Activated CD8-positive, alpha-beta memory T cell treated with anti-CD3 and anti-CD28 coated beads for 48 hours (primary cell): ENCODE measurements at regions not wholly inside any gene's neighbourhood (a gene's known extent, or its start where the extent isn't known, plus 50 kb on each side); places are given as distances from the start of the nearest gene placed in this dataset.

Experiments
- DNase-seq, 3 experiments: peaks; one replicate each; pipeline ENCODE4 v3.0.0-alpha.2; 2020; ENCODE audit warnings: low read depth in 2 of 3, low spot score in 2 of 3

DNA sequence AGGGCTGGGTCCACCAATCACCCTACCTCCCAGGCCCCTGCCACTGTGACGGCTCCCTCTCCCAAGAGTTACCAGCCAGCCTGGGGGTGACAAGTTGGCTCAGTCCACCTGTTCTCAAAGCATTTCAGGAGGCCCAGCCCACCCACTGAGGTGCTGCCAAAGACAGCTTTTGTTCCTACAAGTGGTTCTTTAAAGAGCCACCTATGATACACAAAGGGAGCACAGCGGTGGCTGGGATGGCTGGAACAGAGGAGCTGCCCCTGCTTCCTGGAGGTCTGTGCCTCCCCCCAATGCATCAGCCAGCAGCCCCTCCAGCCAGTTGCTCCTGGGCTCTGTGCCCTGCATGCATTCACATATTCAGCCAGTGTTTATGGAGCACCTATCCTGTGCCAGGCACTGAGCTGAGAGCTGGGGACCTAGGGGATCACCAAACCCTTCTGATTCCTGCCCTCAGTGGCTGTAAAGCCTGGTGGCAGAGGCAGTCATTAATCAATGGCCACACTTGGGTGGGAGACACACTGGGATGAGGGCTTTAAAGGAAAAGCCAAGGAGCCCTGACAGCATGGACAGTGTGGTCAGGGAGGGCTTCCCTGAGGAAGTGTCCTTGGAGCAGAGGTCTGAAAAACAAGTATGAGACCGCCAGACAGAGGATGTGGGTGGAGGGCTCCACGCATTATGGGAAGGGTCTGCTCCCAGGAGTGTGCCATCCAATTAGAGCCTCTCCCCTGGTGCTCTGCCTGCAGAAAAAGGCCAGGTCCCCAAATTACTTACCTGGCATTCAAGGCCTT, 107.1 kb upstream of the LINGO1 start:
- DNase-seq: no peak

DNA sequence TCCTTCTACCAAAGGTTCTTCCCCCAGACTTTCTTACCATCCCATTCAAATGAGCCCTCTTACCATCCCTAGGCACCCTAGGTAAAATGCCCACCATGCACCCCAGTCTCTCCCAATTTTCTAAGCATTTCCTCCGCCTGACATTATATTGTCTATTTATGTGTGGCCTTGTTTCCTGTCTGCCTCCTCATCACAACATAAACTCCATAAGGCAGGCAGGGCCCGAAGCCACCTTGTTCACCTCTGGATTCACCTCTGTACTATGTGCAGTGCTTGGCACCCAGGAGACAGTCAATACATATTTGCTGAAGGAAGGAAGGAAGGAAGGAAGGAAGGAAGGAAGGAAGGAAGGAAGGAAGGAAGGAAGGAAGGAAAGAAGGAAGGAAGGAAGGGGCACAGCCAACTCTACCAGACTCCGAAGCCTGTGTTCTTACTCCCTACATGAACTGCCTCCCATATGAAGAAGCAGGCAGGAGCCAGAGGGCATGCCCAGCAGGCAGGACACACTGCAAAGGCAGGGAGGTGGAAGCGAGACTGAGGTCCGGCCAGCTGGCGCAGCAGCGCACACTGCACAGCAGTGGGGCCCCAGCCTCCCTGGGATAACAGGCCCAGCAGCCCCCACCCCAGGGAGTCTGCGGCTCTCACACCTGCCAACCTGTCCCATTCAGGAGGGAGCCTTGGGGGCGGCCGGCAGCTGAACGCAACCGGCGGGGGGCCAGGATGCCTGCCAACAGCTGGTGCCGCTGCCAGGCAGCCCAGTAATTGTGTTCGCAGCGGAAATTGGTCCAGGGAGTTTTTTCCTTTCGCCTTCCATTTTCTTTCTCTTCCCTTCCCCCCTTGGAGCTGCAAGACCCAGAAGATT, 106.0 kb upstream of the LINGO1 start:
- DNase-seq: no peak

DNA sequence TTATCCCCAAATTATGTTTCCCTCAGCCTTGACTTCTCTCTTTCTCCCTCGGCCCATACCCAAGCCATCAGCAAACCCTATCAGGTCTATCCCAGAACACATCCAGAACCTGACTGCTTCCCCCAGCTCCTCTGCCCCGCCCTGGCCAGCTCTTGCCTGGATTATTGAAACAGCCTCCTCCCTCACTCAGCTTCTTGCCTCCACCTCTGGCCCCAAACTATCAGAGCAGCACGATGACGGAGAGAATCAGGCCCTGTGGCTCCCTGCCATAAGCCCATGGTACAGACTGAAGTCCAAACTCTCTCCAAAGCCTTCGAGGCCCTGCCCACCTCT, 105.3 kb upstream of the LINGO1 start:
- DNase-seq: no peak

DNA sequence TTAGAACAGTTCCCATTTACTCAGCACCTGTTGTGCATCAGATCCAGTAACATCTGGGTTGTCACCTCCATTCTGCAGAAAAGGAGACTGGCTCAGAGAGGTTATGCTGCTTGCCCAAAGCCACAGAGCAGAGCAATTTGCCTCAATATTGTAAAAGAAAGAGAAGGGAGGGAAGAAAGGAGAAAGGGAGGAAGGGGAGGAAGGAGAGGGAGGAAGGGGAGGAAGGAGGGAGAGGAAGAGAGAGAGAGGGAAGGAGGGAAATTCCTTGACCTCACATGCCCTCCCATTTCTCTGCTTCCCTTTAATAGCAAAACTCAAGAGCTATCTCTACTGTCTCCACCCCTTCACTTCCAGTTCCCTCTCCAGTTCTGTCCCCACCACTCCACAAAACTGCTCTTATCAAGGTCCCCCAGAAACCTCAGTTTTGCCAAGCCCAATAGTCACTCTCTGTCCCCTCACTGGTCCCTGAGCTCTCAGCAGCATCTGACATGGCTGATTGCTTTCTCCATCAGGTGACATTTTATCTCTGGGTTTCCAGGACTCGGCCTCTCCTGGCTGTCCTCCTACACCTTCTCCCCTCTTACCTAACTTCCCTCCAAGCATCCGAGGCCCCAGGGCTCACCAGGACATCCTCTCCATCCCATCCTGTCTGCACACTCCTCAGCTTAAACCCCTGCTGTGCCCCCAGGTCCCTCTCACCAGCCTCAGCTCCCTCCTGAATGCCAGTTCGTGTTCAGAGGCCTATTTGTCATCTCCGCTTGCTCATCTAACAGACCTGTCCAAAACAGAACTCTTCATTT, 104.7 kb upstream of the LINGO1 start:
- no peak for DNase-seq

DNA sequence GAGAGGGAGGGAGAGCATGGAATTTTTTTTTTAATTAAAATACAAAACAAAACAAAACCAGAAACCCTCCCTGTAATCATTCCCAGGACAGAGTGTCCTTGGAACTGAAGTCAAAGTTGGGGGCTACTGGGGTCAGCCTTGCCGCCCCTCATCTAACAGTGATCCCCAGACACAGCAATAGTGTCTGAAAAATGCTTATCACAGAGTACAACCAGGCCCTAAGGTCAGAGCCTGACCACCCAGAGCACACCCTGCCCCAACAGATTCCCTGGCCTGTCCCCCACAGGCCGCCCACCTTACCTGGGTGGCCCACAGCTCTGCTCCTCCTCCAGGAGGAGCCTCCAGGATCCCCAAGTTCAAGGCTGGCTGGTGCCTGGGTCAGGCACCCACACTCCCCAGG, 101.6 kb upstream of the LINGO1 start:
- no peak for DNase-seq

DNA sequence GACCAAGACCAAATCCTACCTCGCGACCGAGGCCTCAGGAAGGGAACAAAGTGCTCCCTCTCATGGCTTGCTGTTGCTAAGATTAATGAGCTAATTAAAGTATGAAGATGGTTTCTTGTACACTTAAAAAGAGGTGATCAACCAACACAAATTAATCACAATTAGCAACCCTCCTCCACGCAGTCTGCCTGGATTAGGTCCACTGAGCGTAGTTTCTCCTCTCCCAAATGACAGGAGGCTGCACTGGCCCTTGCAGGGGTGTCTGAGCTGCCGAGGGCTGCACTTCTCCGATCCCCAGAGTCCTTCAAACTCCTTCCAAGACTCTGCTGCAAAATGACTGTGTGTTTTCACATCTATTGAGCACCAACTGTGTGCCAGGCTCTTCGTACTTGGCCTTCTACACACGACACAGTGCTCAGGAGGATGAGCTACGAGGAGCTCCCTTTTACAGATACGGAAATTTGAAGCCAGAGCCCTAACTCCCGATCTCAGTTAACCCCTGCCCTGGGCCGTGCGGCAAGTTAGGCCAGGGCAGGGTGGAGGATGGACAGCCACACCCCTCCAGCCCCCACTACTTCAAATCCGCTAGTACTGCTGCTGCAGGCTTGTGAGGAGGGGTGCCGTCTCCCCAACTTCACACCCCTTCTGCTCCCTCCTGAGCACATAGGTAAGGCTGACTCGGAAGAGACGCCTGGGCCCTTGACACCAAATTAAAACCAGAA, 101.0 kb upstream of the LINGO1 start:
- no peak for DNase-seq

DNA sequence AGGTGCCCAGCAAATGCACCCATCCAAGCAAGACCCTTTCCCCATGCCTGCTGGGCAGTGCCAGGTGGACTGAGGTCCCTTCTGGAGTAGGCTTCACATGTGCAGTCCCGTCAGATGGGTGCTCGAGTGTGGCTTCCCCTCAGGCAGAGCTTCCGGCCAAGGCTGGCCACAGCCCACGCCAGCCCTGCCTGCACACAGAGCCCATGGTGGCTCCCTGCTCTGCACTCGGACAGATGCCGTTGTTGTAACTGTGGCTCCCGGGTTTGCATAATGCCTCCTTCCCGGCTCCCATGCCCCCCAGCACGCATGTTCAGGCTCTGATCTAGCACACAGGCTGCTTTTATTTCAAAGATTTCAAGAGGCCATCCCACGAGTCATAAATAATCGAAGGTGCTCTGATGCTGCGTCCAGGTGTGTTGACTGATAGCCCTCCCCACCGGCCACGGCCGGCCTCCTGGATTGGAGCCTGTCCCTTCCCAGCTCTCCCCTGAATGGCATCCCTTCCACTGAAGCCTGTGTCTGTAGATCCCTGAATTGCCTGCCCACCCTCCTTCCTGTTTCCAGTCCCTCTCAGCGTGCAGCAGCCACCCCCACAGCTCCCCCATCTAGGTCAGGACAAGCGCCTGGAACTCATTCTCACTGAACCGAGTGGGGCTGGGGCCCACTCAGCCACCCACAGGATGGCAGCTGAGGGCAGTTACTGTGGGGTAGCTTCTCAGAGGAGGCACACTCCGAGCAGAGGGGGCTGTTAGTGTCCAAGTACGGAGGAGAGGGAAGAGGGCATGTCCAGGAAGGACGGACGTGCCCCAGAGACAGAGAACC, 100.0 kb upstream of the LINGO1 start:
- no peak for DNase-seq

DNA sequence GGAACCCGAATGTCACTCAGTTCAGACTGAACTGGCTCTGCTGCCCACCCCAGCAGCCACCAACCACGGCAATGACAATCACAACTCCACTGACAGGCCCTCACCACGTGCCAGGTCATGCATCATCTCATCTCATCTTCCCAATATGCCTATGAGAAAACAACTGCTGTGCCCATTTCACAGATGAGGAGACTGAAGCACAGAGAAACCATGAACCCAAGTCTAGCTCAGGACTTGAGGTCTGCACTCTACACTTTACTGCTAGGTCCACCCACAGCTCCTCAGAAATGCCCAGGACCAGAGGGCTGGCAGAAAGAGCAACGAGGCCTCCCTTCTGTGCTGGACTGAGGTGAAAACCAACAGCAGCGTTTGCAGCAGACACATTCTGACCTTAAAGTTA, 99.2 kb upstream of the LINGO1 start:
- DNase-seq: no peak

DNA sequence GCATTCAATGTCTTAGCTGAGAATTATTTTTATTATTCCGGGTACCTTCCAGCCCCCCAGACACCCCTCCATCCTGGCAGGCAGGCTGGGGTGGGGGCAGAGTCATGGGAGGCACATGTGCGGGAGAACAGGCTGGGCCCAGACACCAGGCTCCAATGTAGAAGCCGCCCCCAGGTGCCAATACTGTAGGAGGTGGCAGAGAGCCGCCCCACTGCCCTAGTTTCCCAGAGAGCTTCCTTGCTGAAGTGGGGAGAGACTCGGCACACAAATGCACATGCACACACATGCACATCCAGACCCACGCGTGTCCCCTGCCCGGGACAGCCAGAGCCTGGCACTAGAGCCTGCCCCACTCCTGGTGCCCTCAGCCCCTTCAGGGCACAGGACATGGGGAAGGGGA, 98.4 kb upstream of the LINGO1 start:
- no peak for DNase-seq

DNA sequence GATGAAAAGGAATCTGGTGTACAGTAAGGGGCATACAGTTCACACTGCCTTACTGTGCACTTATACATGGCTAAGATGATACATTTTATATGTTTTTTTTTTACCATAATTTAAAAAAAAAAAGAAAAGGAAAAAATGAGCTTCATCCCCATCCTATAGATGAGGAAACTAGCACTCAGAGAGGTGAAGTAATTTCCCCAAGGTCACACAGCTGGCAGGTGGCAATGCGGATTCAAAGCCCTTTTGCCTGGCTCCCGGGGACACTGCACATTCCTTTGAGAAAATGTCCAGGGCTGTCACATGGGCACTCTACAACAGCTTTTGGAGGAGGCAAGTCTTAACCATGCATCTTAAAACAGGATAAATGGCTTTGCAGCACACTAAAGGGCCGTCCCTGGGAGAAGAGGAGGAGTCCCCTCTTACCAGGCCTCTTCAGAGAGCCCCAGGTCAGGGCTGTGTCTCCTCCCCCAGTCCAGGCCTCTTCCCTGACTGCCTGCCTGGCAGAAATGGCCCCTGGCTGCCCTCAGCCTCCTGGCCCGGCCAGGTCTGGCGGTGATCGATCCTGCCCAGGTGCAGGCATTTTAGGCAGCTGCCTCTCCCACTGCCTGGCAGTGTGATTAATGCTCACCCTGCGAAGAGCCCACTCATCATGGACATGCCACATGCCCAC, 95.1 kb upstream of the LINGO1 start:
- DNase-seq: no peak

DNA sequence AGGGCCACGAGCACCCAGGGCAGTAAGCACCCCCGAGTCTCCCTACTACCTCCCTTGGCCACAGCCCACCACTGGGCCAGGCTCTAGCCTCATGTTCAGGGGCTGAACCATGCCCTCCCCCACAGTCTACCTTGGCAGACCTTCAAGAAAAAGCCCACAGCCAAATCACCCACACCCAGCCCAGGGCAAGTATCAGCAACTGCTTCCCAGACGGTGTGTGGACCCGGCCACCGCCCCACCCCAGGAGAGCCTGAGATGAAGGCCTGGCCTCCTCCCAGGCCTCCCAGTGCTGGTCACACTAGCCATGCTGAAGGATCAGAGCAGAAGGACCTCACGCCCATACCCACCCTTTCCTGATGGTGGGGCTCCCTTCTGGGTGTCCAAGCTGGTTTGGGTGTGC, 92.0 kb upstream of the LINGO1 start:
- DNase-seq: no peak

DNA sequence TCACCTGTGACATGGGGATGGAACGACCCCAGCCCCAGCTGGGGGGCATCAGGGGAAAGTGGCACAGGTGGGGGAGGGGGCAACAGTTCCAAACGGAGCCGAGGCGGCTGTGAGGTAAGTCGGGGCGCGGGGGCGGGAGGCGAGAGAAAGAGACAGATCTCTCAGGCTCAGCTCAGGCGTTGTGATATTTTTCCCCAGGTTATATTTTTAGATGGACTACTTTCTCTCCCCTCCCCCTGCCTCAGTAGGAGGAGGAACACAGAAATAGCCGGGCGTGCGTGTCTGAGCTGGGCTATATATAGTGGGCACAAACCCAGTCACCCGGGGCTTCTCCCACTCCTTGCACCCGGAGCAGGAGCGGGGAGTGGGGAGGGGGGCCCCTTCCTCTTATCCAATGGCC, 91.0 kb upstream of the LINGO1 start:
- no peak for DNase-seq

DNA sequence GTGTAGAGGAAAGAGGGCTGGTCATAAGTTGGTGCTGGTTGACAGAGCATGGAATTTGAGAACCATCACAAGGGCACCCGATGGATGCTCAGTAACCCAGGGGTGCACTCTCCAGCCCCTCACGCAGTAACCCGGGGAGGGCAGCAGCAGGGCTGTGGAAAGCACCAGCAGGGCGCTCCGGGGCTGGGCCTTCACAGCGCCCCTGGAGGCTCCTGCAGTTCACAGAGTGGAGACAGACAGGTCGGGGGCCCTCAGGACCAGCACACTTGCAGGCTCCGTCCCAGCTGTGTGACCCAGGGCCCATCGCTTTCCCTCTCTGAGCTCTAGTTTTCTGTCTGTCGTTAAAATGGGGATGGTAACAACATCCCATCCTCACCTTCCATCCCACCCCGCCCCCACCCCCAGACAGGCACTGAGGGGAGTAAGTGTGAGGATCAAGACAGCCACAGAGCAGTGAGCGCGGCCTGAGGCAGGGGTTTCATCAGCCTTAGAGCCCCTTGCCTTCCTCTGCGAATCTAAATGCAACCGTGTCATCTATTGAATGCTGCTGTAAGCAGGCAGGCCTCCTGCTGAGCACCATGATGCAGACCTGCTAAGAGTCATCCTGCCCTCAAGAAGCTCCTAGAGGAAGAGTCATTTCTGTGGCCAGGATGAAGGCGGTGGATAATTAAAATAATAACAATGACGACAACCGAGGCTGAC, 90.2 kb upstream of the LINGO1 start:
- DNase-seq: no peak

DNA sequence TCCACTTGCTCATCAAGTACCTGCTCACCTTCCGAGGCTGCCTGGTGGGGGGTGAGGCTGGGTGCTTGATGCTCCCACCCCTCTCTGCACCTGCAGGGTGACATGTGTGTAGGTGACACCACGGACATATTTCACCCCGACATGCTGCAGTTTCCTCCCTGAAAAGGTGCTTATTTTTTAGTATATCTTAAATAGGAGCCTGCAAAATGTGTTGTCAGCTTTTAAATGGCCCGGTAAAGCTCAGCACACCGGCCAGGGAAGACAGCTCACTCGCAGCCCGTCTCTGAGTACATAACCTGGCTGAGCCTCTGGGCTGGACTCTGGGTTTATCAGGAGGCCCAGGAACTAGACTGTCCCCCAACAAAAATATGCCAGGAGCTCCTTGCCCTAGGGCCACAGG, 89.3 kb upstream of the LINGO1 start:
- no peak for DNase-seq

DNA sequence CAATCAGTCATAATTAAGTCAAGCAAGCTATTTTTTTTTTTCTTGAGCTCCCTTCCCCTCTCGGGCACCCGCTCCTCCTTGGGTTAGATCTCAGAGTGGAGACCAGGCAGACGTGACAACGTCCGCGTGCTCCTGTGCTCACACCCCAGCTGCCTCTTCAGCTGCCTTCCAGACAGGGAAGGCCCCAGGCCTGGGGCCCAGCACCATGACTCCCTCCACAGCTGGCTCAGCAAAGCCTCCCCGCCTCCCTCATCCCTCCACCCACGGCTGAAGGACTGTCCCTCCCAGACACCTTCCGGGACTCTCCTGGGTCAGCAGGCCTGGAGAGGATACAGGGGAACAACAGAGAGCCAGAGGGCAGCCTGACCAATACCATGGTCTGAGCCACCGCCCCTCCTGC, 87.9 kb upstream of the LINGO1 start:
- DNase-seq: no peak

DNA sequence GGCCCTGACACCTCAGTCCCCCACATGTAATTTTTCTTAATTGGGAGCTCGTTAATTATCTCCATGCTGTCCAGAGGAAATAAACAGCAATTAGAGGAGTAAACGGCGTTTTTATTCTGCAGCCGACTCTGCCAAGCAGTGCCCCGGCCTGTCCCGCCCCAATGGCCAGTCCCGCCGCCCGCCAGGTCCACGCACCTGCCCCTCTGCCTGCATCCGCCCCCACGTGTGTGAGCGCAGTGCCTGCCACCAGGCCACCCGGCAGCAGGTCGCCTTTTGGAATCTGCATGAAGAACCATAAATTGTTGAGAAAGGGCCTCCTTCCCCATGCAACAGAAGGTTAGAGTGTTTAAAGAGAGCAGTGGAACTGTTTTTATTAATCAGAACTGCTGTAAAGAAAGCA, 87.5 kb upstream of the LINGO1 start:
- no peak for DNase-seq

DNA sequence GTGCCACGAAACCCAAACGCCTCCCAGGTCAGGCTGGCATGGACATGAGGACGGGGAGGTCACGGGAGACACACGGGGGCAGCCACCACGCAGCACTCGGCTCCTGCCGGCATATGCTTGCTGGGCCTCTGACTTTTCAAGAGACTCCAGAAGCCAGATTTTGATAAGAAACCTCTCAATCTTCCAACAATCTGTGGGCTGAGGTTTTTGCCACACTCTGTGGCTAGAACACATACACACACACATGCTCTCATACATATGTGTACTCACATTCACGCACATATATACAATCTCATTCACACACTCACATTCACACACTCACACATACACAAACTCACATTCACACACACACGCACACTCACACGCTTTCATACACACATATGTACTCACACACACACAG, 86.7 kb upstream of the LINGO1 start:
- DNase-seq: no peak

DNA sequence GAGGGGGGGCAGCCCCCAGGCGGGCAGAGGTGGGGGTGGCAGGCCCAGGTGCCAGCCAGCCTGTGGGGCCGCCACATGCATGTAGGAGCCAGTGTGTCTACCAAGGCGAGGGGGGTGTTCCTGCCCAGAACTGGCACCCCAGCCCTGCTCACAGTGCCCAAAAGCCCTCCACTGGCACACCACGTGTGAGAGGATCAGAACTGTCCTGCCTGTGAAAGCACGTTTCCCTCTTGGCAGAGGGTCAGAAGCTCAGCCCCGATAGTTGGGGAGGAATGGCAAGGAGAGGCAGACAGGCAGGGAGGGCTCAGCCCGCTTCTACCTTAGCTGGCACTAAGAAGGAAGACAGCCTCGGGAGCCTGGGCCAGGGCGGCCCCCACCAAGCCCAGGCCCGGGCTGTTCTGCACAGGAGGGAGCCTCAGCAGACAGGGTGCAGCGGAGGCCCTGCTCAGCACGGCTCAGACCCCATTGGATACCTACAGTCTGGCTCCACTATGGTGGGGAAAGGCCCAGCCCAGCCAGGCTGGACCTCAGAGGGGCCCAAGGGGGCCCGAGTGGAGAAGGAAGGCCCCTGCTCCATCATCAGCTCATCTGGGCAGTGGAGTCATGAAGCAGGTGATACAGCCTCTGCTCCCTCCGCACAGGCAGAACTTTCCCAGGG, 84.8 kb upstream of the LINGO1 start:
- no peak for DNase-seq
